WERI-Rb-1 (cell line): ENCODE measurements at regions not wholly inside any gene's neighbourhood (a gene's known extent, or its start where the extent isn't known, plus 50 kb on each side); places are given as distances from the start of the nearest gene placed in this dataset.
A peak's percentile ranks its signal among the peaks of the same experiment; 100 is the strongest.

ENCODE experiments used
- DNase-seq: peaks from one replicate; pipeline ENCODE4 v3.0.0-alpha.2; 2020
- H3K27ac ChIP-seq: fragments of 250-450 bp; sonication (Bioruptor Pico); 2 replicates; pipeline ENCODE4 v1.5.1; 2020; ENCODE audit warnings: mild to moderate bottlenecking, moderate library complexity
- H3K27me3 ChIP-seq: fragments of 250-450 bp; sonication (Bioruptor Pico); 2 replicates; pipeline ENCODE4 v1.5.1; 2021; ENCODE audit warnings: mild to moderate bottlenecking, low read depth, moderate library complexity; ENCODE audit not compliant: insufficient read depth, severe bottlenecking
- H3K36me3 ChIP-seq: fragments of 250-450 bp; sonication (Bioruptor Pico); 2 replicates; pipeline ENCODE4 v1.5.1; 2020; ENCODE audit warnings: mild to moderate bottlenecking, moderate library complexity
- H3K4me3 ChIP-seq: 2 replicates; pipeline ENCODE4 v1.5.1; 2011; ENCODE audit warnings: low read depth, mild to moderate bottlenecking, control low read depth, low read length
- H3K9me3 ChIP-seq: fragments of 250-450 bp; sonication (Bioruptor Pico); 2 replicates; pipeline ENCODE4 v1.5.1; 2021; ENCODE audit warnings: mild to moderate bottlenecking, moderate library complexity; ENCODE audit not compliant: severe bottlenecking
- TF ChIP-seq, protein P1 (sequence below): IDR thresholded peaks from 2 replicates; pipeline ENCODE4 v1.5.1; 2011; ENCODE audit warnings: low read depth, mild to moderate bottlenecking, control low read depth, inconsistent platforms, low read length

DNA sequence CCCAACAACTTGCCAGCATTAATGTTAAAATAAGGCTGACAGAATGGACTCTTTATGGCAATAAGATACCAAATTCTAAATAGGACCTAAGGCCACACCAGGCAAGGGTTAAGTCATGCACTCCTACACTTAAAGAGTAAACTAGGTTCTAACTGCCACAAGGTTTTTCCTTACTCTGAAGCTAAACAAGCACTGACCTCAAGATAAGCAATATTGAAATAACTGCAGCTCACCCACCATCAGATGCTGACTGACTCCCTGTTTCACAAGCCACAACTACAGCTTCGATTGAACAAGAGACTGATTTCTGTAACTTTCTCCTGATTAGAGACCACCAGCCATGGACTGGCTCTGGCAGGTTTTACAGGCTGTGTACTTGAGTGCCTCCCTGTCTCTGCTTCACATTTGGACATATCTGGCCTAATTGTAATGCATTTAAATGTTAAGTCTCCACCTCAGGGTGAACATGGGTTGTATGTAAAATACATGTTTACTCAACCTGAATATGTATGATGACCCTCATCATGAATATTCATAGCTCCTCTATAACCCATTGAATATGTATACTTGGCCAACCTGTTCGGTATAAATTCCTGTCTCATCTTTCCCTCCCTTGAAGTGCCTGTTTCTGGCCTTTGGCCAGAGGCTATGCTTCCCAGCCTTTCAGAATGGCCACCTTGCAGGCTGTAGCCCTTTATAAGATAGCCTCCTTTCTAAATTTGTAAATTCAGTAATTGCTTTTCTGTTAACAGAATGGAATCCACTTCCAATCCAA, 70.5 kb upstream of the DAAM1 start:
- TF ChIP-seq, protein P1, sequence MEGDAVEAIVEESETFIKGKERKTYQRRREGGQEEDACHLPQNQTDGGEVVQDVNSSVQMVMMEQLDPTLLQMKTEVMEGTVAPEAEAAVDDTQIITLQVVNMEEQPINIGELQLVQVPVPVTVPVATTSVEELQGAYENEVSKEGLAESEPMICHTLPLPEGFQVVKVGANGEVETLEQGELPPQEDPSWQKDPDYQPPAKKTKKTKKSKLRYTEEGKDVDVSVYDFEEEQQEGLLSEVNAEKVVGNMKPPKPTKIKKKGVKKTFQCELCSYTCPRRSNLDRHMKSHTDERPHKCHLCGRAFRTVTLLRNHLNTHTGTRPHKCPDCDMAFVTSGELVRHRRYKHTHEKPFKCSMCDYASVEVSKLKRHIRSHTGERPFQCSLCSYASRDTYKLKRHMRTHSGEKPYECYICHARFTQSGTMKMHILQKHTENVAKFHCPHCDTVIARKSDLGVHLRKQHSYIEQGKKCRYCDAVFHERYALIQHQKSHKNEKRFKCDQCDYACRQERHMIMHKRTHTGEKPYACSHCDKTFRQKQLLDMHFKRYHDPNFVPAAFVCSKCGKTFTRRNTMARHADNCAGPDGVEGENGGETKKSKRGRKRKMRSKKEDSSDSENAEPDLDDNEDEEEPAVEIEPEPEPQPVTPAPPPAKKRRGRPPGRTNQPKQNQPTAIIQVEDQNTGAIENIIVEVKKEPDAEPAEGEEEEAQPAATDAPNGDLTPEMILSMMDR, result no peak
- no peak overlapping the region for H3K4me3 ChIP-seq
- no peaks in the 10 kb centered on the region for H3K27me3 ChIP-seq
- no peaks in the 10 kb centered on the region for H3K9me3 ChIP-seq
- H3K36me3 ChIP-seq, result no peaks in the 10 kb centered on the region
- H3K27ac ChIP-seq, result no peak overlapping the region
- DNase-seq, result no peak

DNA sequence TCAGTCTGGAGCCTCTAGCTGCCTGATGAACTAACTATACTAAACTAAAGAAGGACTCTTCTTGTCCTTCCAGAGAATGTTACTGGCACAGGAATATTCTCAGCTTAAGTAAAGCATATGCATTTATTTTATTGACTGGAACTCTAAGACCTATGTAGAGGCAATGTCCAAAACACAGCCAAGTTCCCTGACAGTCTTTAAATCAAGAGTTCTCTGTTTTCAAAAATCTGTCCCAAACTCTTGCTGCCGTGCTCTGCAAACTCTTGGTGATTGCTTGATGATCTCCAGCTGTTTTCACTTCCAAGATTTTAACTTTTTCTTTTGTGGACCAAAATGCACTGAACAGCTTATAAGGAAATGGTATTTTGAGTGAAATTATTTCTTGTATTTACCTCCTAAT, 67.5 kb upstream of the DAAM1 start:
- Histone ChIP-seq H3K36me3 (no peaks in the 10 kb centered on the region), H3K9me3 (no peaks in the 10 kb centered on the region), H3K27ac (no peak overlapping the region), H3K4me3 (no peak overlapping the region), H3K27me3 (no peaks in the 10 kb centered on the region)
- TF ChIP-seq, protein P1, result no peak
- no peak for DNase-seq

DNA sequence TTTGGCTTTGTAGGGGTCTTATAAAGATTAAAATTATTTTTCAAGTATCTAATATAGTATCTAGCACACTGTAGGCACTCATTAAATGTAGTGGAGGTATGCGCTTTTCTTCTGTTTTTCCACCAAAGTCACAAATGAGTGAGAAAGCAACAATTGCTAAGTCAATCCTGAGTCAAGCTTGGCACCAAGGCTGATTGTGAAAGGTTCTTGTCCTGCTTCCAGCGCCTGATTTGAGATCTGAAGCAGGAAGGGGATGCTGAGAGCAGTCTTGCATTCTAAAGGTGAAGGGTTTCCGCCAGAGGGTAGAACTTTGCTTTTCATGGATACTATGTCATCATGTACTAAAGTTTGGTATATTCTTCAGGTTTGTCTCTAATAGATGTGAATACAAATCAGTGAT, 64.9 kb upstream of the DAAM1 start:
- Histone ChIP-seq H3K27me3 (no peaks in the 10 kb centered on the region), H3K27ac (no peak overlapping the region), H3K4me3 (no peak overlapping the region), H3K36me3 (no peaks in the 10 kb centered on the region), H3K9me3 (no peaks in the 10 kb centered on the region)
- DNase-seq, result no peak
- TF ChIP-seq, protein P1, result no peak

DNA sequence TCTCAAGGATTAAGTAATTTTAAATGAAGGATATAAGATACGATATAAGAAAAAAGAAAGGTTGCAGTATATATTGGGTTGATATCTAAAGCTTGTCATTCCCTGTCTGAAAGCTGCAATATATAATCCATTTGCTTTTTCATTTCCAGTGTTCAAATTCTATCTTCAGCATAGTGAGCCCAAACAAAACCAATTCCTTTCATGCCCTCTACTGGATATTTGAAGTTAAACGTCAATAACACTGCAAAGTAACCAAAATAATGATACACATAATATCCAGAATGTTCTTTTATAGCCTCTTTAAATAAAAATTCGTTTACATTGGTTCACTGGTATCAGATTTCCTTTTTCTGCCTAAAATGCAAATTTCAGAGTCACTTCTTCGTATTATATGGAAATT, 64.5 kb upstream of the DAAM1 start:
- Histone ChIP-seq H3K27me3 (no peaks in the 10 kb centered on the region), H3K36me3 (no peaks in the 10 kb centered on the region), H3K4me3 (no peak overlapping the region), H3K27ac (no peak overlapping the region), H3K9me3 (no peaks in the 10 kb centered on the region)
- TF ChIP-seq, protein P1, result 0 out of 2 replicates have a peak, but pooled peaks have one; percentile 4
- no peak for DNase-seq

DNA sequence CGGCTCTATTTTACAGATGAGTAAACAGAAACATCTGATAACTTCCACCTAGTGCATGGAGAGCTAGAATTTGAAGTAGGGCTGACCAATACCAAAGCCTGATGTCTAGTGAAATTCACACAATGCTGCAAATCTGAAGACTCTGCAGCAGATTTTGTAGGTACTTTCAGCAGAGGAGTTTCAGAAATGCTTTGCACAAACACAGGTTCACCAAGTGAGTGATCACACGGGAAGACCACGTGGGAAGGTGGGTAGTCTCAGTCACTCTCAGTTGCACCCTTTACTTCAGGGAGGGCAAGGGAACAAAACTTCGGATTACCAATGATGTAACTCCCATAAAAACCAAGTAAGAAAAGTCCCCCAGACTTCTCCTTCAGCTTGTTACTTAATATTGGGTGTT, 63.3 kb upstream of the DAAM1 start:
- no peak overlapping the region for H3K27ac ChIP-seq
- no peak overlapping the region for H3K4me3 ChIP-seq
- no peaks in the 10 kb centered on the region for H3K27me3 ChIP-seq
- no peak for DNase-seq
- H3K36me3 ChIP-seq, result no peaks in the 10 kb centered on the region
- TF ChIP-seq, protein P1, result no peak
- no peaks in the 10 kb centered on the region for H3K9me3 ChIP-seq
